G401.6 (cell line): ENCODE measurements at regions not wholly inside any gene's neighbourhood (a gene's known extent, or its start where the extent isn't known, plus 50 kb on each side); places are given as distances from the start of the nearest gene placed in this dataset.
A peak's percentile ranks its signal among the peaks of the same experiment; 100 is the strongest.
"Not testable (repeated sequence)": the region's sequence is repeated elsewhere in the genome, so short reads cannot be mapped to it uniquely, and the experiment has no call there.

Source experiments
- FAIRE-seq: peaks from 2 replicates; lab custom pipeline; 2012; peaks lifted over from hg19 to GRCh38; lab: Jason Lieb, UNC

DNA sequence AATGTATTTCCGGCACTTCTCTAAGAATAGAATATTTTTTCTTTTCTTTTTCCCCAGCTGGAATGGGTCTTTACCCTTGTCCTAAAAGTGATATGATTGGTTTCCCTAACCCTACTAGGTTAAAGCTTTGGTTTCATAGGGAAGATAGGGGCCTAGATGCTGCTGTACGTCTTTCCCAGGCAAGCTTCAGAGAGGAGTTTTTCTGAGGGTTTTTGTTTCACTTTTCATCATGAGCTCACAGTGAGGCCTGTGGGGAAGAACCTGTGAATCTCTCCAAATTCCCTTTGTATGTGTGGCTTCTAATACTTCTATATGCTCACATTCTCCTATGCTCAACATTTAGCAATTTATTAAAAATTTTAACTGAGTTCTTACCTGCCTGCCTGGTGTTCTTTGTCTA is 320.0 kb upstream of the PCDH18 start:
- no peak for FAIRE-seq

DNA sequence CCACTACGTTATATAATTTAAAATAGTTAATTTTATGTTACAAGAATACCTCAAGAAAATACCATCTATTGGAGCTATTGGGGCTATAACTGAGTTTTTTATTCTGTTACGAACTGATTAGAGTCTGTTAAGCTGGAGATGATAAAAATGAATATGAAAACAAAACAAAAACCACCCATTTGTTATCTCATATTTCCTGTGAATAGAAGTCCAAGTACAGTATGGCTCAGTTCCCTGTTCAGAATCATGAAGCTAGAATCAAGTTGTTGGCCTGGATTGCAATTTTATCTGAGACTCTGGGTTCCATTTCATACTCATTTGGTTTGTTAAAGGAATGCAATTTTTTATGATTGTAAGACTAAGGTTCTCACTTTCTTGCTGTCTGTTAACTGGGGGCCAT is 319.1 kb upstream of the PCDH18 start:
- no peak for FAIRE-seq

DNA sequence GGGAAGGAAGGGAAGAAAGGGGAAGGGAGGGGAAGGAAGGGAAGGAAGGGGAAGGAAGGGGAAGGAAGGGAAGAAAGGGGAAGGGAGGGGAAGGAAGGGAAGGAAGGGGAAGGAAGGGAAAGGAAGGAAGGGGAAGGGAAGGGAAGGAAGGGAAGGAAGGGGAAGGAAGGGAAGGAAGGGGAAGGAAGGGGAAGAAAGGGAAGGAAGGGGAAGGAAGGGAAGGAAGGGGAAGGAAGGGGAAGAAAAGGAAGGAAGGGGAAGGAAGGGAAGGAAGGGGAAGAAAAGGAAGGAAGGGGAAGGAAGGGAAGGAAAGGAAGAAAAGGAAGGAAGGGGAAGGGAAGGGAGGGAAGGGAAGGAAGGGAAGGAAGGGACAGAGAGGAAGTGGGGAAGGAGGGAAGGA is 295.7 kb upstream of the PCDH18 start:
- not testable (repeated sequence) for FAIRE-seq

DNA sequence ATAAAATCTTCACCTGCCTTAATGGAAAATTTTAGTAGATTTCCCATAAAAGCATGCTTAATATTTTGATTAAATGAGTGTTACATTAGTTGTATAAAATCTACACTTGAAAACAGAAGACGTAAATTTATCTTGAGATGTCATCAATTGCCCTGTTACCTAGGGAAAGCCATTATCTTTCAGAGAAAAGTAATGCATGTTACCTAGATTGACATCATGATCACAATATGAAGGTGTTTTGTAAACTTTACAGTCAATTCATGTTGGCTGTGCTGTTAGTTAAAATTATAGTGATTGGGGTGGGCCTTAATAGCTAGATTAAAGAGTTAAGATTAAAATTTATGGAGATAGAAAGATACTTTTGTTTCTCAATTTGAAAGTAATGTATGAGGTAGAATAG is 293.2 kb upstream of the PCDH18 start:
- FAIRE-seq: no peak

- no peak for FAIRE-seq
Measured at GRCh38 chr4:137823007-137823406, 290.7 kb upstream of the PCDH18 start.

DNA sequence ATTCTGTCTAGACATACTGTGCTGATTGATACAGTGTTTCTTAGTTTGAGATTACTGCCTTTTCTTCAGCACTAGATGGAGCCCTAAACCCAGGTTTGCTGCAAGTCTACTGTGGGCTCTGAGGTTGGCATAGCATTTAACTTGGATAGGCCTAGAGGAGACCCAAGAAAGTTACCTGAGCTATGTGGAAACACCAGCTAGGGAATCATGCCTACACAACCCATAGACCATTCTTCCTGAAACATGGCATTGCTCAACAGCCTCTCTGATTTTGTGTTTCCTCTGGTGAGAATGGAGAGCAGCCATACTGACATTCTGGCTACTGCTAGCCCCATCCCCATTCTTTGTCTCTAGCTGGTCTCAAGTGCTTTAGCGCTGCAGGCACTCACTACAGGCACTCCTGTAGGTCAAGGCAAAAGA is 287.7 kb upstream of the PCDH18 start:
- FAIRE-seq: peak; percentile 66

- FAIRE-seq: no peak
Measured at GRCh38 chr4:137812258-137812657, 280.0 kb upstream of the PCDH18 start.

- FAIRE-seq: no peak
Measured at GRCh38 chr4:137806420-137806819, 274.1 kb upstream of the PCDH18 start.

GRCh38 chr4:137804906-137805495 is 272.7 kb upstream of the PCDH18 start:
- no peak for FAIRE-seq

- FAIRE-seq: no peak
Measured at GRCh38 chr4:137800861-137801260, 268.6 kb upstream of the PCDH18 start.

- no peak for FAIRE-seq
Measured at GRCh38 chr4:137794764-137795254, 262.5 kb upstream of the PCDH18 start.

DNA sequence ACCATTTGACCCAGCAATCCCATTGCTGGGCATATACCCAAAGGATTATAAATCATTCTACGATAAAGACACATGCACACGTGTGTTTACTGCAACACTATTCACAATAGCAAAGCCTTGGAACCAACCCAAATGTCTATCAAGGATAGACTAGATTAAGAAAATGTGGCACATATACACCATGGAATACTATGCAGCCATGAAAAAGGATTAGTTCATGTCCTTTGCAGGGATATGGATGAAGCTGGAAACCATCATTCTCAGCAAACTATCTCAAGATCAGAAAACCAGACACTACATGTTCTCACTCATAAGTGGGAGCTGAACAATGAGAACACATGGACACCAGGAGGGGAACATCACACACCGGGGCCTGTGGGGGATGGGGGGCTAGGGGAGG is 257.0 kb upstream of the PCDH18 start:
- not testable (repeated sequence) for FAIRE-seq

- FAIRE-seq: not testable (repeated sequence)
Measured at GRCh38 chr4:137783923-137784322, 251.6 kb upstream of the PCDH18 start.

GRCh38 chr4:137775701-137776100 is 243.4 kb upstream of the PCDH18 start:
- FAIRE-seq: no peak

DNA sequence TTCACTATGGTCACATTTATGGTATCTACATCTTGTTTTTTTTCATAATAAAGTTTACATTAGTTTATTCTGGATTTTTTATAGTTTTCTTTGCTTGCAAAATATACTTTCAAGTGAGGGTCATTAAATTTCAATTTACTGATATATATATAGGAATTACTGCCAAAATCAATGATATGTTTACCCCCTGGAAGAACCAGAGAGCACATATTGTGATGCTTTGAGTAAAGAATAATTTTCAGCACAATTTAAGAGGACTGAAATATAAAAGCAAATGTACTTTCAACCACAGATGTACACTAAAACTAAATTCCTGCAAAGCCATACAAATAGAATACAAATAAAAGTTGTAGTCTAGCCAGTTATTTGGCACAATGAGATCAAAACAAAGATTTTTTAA is 242.2 kb upstream of the PCDH18 start:
- no peak for FAIRE-seq

DNA sequence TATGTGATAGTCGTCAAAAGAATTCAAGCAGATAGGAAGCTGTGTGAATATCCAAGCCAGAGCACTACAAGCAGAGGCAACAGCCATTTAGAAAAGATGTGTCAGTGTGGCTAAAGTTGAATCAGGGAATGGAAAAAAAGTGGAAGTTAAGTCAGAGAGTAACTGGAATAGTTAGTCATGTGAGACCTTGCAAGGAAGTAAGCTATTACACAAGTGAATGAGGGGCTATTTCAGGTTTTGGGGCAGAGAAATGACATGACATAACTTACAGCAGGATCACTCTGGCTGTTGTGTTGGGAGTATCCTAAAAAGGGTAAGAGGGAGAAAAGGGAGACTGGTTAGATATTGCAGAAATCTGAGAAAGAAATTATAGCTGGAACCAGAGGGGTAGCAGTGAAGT is 236.6 kb upstream of the PCDH18 start:
- no peak for FAIRE-seq

DNA sequence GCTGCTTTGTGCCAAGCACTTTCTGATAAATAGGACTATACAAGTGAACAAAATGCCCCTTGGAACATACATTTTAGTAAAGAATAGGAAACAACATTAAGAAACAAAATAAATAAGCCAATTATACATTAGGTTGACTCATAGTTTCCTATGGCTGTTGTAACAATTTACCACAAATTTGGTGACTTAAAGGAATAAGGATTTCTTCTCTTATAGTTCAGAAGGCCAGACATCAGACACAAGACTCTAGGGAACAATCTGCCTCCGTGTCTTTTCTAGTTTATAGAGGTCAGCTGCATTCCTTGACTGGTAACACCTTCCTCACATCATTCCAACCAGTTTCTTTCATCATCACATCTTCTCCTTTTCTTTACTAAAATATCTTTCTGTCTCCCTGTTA is 235.9 kb upstream of the PCDH18 start:
- no peak for FAIRE-seq

GRCh38 chr4:137762591-137762990 is 230.3 kb upstream of the PCDH18 start:
- no peak for FAIRE-seq

DNA sequence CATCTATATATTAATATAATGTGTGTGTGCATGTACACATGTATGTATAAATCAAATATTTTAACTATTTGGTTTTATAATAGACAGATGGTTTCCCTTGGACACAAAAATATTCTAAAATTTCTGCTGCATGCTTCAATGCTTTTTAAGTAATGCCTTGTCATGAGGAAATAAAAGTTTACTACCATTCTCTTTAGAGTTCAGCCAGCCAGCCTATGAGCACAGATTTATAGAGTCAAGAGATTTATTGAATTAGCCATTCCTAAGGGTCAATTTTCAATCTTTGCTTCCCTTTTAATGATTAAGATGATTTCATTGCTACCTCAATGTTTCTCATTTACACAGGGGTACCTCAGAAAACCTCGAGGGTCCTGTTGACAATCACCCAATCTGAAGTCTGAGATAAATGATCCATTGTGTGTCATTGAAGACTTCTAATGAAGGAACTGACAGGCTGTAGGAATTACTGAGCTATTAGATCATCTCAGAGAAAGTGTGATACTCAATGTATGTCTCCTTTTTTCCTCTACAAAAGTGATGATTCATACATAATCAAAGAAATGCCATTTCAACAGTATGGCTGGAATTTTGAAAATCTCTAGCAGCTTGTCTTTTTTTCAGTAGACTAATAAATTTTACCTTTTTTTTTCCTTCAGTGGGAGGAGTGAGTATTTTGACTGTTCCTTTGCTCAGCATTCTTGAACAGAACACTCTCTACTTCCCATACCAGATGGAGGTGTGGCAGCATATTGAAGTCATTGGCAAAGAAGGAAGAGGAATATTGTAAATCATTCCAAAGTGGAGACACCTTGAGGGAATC is 222.6 kb upstream of the PCDH18 start:
- FAIRE-seq: no peak

DNA sequence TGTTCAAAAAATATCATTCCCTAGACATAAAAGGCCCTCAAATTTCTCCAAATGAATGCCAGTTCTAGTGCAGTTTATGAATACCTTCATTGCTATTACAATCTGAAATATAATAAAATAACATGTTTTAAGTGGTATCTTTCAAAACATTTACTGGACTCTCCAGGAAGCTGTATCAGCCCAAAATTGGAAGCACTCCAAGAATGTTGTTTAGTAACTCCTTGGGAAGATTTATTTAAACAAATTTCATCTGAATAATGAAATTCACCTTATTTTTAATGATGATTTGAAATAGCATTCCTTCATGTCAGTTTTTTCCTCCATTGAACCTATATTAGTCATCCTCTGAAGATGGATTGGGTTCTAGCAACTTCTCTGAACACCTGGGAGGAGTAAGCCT is 217.2 kb upstream of the PCDH18 start:
- no peak for FAIRE-seq

DNA sequence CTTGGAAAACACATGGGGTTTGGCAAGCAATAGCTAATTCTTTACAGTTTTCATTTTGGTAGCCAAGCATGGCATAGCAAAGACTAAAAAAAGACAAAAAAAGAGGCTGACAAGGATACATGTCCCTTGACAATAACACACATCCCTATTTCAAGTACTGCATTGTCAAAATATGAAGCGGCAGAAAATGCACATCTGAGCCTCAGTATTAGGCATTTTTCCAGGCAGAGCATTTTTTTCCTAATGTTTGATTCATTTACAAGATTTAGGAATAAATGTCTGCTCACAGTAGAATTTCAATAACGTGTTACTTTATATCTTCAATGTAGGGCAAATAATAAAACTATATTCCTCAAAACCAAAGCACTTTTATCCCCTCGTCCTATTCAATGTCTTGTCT is 216.3 kb upstream of the PCDH18 start:
- FAIRE-seq: no peak

DNA sequence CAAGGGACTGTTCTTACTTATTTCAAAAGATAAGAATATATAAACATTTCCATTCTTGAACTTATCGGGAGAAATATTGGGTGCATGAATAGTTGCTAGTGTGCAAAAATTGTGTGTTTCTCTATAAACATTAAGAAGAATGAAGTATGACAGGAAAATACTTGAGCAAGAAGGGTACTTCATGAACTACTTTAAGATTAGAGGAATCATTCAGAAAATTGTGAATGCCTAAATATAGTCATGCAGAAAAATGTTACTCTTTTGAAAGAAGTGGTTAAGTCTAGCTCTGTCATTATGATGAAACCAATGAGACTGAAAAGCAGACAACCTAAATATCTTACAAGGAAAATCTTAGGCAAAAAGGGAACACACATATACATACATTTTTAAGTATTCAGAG is 207.8 kb upstream of the PCDH18 start:
- FAIRE-seq: no peak

DNA sequence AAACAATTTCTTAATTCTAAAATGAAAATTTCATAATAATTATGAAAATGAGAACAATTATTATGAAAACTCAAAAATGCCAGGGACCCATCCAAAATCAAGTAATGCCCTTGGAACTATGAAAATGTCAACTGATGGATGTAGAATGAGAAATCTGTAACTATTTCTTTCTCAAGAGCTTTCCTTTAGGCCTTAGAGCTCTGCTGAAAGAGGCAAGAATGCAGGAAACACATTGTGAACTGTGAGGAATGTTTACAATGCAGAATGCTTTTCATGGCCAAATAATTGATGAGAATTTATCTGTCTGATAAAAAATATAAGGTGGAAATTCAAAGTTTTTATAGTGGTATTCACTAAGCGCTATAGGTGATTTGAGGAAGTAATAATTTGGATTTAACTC is 207.1 kb upstream of the PCDH18 start:
- FAIRE-seq: no peak
